GM19468 (cell line): ENCODE measurements at regions not wholly inside any gene's neighbourhood (a gene's known extent, or its start where the extent isn't known, plus 50 kb on each side); places are given as distances from the start of the nearest gene placed in this dataset.

Experiments
- ATAC-seq: cut with Tn5 transposase; IDR thresholded peaks from one replicate; pipeline ENCODE4 v1.9.1; 2021; ENCODE audit warnings: mild to moderate bottlenecking, moderate library complexity, moderate number of reproducible peaks; ENCODE audit not compliant: unreplicated experiment; ENCODE audit errors: extremely low read depth

GRCh38 chr4:17085416-17085815, 187.0 kb upstream of the LDB2 start:
- no peak for ATAC-seq

GRCh38 chr4:17082186-17082585, 183.7 kb upstream of the LDB2 start:
- ATAC-seq, result no peak

GRCh38 chr4:17081179-17081578, 182.7 kb upstream of the LDB2 start:
- no peak for ATAC-seq

- no peak for ATAC-seq
These were observed 178.7 kb upstream of the LDB2 start for GRCh38 chr4:17077105-17077504.

GRCh38 chr4:17072483-17072882, 174.0 kb upstream of the LDB2 start:
- ATAC-seq, result no peak

GRCh38 chr4:17068891-17069290, 170.4 kb upstream of the LDB2 start:
- ATAC-seq, result no peak

GRCh38 chr4:17068392-17068791, 169.9 kb upstream of the LDB2 start:
- ATAC-seq, result no peak

GRCh38 chr4:17066972-17067371, 168.5 kb upstream of the LDB2 start:
- ATAC-seq, result no peak

- ATAC-seq, result no peak
These were observed 167.8 kb upstream of the LDB2 start for GRCh38 chr4:17066236-17066635.

GRCh38 chr4:17065821-17066220, 167.4 kb upstream of the LDB2 start:
- ATAC-seq, result no peak

- no peak for ATAC-seq
These were observed 166.5 kb upstream of the LDB2 start for GRCh38 chr4:17064959-17065358.

- no peak for ATAC-seq
These were observed 165.4 kb upstream of the LDB2 start for GRCh38 chr4:17063888-17064287.

- ATAC-seq, result no peak
These were observed 161.8 kb upstream of the LDB2 start for GRCh38 chr4:17060230-17060629.

- no peak for ATAC-seq
These were observed 160.7 kb upstream of the LDB2 start for GRCh38 chr4:17058916-17059741.

- no peak for ATAC-seq
These were observed 160.1 kb upstream of the LDB2 start for GRCh38 chr4:17058536-17058915.

GRCh38 chr4:17057035-17057434, 158.6 kb upstream of the LDB2 start:
- no peak for ATAC-seq

- ATAC-seq, result no peak
These were observed 157.3 kb upstream of the LDB2 start for GRCh38 chr4:17055788-17056187.

- no peak for ATAC-seq
These were observed 147.4 kb upstream of the LDB2 start for GRCh38 chr4:17045866-17046265.

- no peak for ATAC-seq
These were observed 140.2 kb upstream of the LDB2 start for GRCh38 chr4:17038510-17039176.

- ATAC-seq, result no peak
These were observed 135.3 kb upstream of the LDB2 start for GRCh38 chr4:17033768-17034181.

- no peak for ATAC-seq
These were observed 134.8 kb upstream of the LDB2 start for GRCh38 chr4:17033025-17033767.
